Panc1 (cell line): ENCODE measurements at regions not wholly inside any gene's neighbourhood (a gene's known extent, or its start where the extent isn't known, plus 50 kb on each side); places are given as distances from the start of the nearest gene placed in this dataset.
A peak's percentile ranks its signal among the peaks of the same experiment; 100 is the strongest.

ENCODE experiments used
- ATAC-seq: fragments of 200-7000 bp; cut with Tn5 transposase; 2 replicates; pipeline ENCODE4 v1.9.1; 2020; ENCODE audit warnings: mild to moderate bottlenecking, moderate library complexity
- BruUV-seq: library from RNA; stranded (reverse); fragments of 400-500 nt; replicated peaks from 2 replicates; lab custom pipeline; 2021; lab: Mats Ljungman, UMichigan
- CTCF ChIA-PET: fragments of 300-600 bp; sonication (Branson Sonifier 250); formaldehyde crosslinking; loops from one replicate; lab custom pipeline; 2022; ENCODE audit warnings: antibody characterized with exemption; lab: Charles Lee
- POLR2A ChIA-PET: fragments of 300-600 bp; sonication (Branson Sonifier 250); formaldehyde crosslinking; loops from one replicate; lab custom pipeline; 2022; ENCODE audit warnings: antibody characterized with exemption; lab: Charles Lee
- DNase-seq: peaks from one replicate; pipeline ENCODE4 v3.0.0-alpha.2; 2010; ENCODE audit warnings: low read depth, low spot score
- H3K27ac ChIP-seq: 2 replicates; pipeline ENCODE4 v1.5.1; 2011; ENCODE audit warnings: mild to moderate bottlenecking, low read length, inconsistent platforms
- H3K27me3 ChIP-seq: fragments of 200-500 bp; sonication (Bioruptor generic); 2 replicates; pipeline ENCODE4 v1.6.0; 2014; ENCODE audit warnings: low read length, inconsistent platforms; ENCODE audit not compliant: control insufficient read depth, insufficient read depth
- H3K36me3 ChIP-seq: fragments of 200-500 bp; sonication (Bioruptor generic); 2 replicates; pipeline ENCODE4 v1.5.1; 2014; ENCODE audit warnings: inconsistent platforms, mild to moderate bottlenecking, low read length, moderate library complexity; ENCODE audit not compliant: control insufficient read depth, insufficient read depth
- H3K4me1 ChIP-seq: 2 replicates; pipeline ENCODE4 v1.5.1; 2011; ENCODE audit warnings: inconsistent platforms, mild to moderate bottlenecking, low read length, moderate library complexity; ENCODE audit not compliant: control insufficient read depth, insufficient read depth
- H3K4me3 ChIP-seq, 2 experiments: 2 replicates each; pipeline ENCODE4 v1.5.1; 2011 to 2012; ENCODE audit warnings: low read depth in 2 of 2, low read length in 2 of 2, mild to moderate bottlenecking in 2 of 2, inconsistent platforms in 1 of 2, moderate library complexity in 1 of 2
- H3K9me3 ChIP-seq: fragments of 200-500 bp; sonication (Bioruptor generic); 2 replicates; pipeline ENCODE4 v1.5.1; 2014; ENCODE audit warnings: low read depth, mild to moderate bottlenecking, inconsistent platforms, low read length, moderate library complexity; ENCODE audit not compliant: control insufficient read depth, insufficient read depth
- POLR2AphosphoS5 ChIP-seq: IDR thresholded peaks from 2 replicates; pipeline ENCODE4 v1.6.1; 2012; ENCODE audit warnings: mild to moderate bottlenecking, low read depth, low read length, moderate library complexity
- SIN3A ChIP-seq: IDR thresholded peaks from 2 replicates; pipeline ENCODE4 v1.6.1; 2012; ENCODE audit warnings: low read depth, mild to moderate bottlenecking, low read length, moderate library complexity, borderline replicate concordance; ENCODE audit not compliant: insufficient read depth
- TCF7L2 ChIP-seq: IDR thresholded peaks from 2 replicates; pipeline ENCODE4 v1.6.1; 2011; ENCODE audit warnings: mild to moderate bottlenecking, low read depth, low read length, inconsistent platforms
- in situ Hi-C: cut with HindIII; loops from 2 replicates; pipeline ENCODE4 v1.10.0; 2016; ENCODE audit warnings: low sequenced_read_pairs, low pct_unique_long_range_greater_than_20kb
- intact Hi-C: fragments of 100-400 bp; cut with micrococcal nuclease; formaldehyde crosslinking; loops from one replicate; pipeline ENCODE4 v1.10.0; 2022; ENCODE audit not compliant: unreplicated experiment
- TF ChIP-seq, protein P1 (sequence below), 2 experiments: IDR thresholded peaks; 2 replicates each; pipeline ENCODE4 v1.6.1; 2011 to 2012; ENCODE audit warnings: low read depth in 2 of 2, control low read depth in 1 of 2, low read length in 1 of 2, mild to moderate bottlenecking in 1 of 2, moderate library complexity in 1 of 2; ENCODE audit not compliant: insufficient read depth in 1 of 2
- TF ChIP-seq, protein P2 (sequence below): fragments of 450-650 bp; IDR thresholded peaks from 2 replicates; pipeline ENCODE4 v1.5.1; 2017; ENCODE audit warnings: mild to moderate bottlenecking

DNA sequence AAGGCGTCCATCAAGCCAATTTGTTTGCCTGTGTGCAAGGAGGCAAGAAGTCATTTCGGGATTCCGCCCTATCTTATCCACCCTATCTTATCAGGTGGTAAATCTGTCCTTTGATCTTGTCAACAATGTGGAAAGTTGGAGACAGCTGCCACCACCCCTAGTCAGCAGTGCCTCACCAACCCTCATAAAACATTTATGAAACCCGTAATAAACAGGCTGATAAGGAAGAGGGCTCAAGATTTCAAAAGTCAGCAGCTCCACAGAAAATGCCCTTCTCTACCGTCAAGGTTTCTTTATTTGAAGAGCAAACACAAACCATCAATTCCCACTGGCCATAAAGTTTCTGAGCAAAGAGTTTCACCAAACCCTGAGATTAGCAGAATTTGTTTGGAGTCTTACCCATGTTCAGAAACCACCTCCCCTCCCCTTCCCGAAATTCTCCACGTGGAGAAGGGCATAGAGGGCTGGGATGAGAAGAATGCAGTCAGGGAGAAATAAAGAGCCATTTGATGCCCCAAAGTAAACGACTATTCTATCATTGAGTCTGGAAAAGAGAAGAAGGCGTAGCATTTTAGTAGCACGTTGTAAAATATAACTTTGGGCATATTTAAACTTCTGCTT is 196.0 kb upstream of the GPR12 start:
- in situ Hi-C loops, result no loop called here
- peaks cover 24% of the 10 kb centered on the region for H3K4me1 ChIP-seq
- TF ChIP-seq, protein P1, sequence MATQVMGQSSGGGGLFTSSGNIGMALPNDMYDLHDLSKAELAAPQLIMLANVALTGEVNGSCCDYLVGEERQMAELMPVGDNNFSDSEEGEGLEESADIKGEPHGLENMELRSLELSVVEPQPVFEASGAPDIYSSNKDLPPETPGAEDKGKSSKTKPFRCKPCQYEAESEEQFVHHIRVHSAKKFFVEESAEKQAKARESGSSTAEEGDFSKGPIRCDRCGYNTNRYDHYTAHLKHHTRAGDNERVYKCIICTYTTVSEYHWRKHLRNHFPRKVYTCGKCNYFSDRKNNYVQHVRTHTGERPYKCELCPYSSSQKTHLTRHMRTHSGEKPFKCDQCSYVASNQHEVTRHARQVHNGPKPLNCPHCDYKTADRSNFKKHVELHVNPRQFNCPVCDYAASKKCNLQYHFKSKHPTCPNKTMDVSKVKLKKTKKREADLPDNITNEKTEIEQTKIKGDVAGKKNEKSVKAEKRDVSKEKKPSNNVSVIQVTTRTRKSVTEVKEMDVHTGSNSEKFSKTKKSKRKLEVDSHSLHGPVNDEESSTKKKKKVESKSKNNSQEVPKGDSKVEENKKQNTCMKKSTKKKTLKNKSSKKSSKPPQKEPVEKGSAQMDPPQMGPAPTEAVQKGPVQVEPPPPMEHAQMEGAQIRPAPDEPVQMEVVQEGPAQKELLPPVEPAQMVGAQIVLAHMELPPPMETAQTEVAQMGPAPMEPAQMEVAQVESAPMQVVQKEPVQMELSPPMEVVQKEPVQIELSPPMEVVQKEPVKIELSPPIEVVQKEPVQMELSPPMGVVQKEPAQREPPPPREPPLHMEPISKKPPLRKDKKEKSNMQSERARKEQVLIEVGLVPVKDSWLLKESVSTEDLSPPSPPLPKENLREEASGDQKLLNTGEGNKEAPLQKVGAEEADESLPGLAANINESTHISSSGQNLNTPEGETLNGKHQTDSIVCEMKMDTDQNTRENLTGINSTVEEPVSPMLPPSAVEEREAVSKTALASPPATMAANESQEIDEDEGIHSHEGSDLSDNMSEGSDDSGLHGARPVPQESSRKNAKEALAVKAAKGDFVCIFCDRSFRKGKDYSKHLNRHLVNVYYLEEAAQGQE (IDR thresholded peaks at IDR 0.05; ENCODE audit: insufficient read depth in 1 of 2, low read depth in 2 of 2, low read length in 1 of 2), result no peak
- no peak for TF ChIP-seq SIN3A
- TF ChIP-seq, protein P2, sequence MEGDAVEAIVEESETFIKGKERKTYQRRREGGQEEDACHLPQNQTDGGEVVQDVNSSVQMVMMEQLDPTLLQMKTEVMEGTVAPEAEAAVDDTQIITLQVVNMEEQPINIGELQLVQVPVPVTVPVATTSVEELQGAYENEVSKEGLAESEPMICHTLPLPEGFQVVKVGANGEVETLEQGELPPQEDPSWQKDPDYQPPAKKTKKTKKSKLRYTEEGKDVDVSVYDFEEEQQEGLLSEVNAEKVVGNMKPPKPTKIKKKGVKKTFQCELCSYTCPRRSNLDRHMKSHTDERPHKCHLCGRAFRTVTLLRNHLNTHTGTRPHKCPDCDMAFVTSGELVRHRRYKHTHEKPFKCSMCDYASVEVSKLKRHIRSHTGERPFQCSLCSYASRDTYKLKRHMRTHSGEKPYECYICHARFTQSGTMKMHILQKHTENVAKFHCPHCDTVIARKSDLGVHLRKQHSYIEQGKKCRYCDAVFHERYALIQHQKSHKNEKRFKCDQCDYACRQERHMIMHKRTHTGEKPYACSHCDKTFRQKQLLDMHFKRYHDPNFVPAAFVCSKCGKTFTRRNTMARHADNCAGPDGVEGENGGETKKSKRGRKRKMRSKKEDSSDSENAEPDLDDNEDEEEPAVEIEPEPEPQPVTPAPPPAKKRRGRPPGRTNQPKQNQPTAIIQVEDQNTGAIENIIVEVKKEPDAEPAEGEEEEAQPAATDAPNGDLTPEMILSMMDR, result no peak
- TF ChIP-seq POLR2AphosphoS5, result peak; percentile 55; the same call in 1 of the 2 replicates
- peak; percentile 99 for TF ChIP-seq TCF7L2
- H3K36me3 ChIP-seq, result no peaks in the 10 kb centered on the region
- intact Hi-C loops, result no loop called here
- H3K9me3 ChIP-seq, result no peaks in the 10 kb centered on the region
- no peaks in the 10 kb centered on the region for H3K27me3 ChIP-seq
- ChIA-PET CTCF (no interaction called here), POLR2A (no interaction called here)
- H3K27ac ChIP-seq, result peak overlapping the region; percentile 94
- no peak for DNase-seq
- no peak overlapping the region for H3K4me3 ChIP-seq
- ATAC-seq, result peak; percentile 79
- BruUV-seq, result no TSS peak

DNA sequence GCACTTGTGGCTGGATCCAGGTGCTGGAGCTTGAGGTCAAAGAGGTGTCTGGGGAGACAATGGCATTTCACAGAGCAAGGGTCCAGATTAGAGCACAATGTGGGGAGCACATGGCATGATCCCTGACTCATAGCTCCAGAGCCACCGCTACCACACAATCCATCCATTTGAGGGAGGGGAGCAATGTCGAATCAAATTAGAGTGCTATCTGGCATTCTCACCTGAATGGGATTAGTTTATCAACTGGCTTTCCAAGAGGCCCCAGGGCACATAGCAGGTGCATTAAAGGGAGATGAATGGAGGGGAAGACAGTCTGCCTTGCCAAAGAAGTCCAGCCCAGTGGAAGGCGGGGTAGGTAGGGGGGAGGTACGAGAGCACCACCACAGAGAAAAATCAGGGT is 194.4 kb upstream of the GPR12 start:
- POLR2A ChIA-PET, result no interaction called here
- no TSS peak for BruUV-seq
- Histone ChIP-seq H3K9me3 (no peaks in the 10 kb centered on the region), H3K4me1 (peaks cover 33% of the 10 kb centered on the region), H3K27ac (peak overlapping the region; percentile 94), H3K36me3 (no peaks in the 10 kb centered on the region), H3K27me3 (no peaks in the 10 kb centered on the region), H3K4me3 (no peak overlapping the region)
- ATAC-seq (no peak), DNase-seq (no peak)
- intact Hi-C loops, result no loop called here
- CTCF ChIA-PET, result interaction anchor here (1.0 kb wide), 1 partner anchor 8 kb away, joined by 4 read pairs; no protein-coding TSS in a partner anchor
- TF ChIP-seq TCF7L2 (no peak), POLR2AphosphoS5 (no peak)
- TF ChIP-seq, protein P2, result no peak
- in situ Hi-C loops, result no loop called here
